Brain pericyte (primary cell): ENCODE measurements at regions not wholly inside any gene's neighbourhood (a gene's known extent, or its start where the extent isn't known, plus 50 kb on each side); places are given as distances from the start of the nearest gene placed in this dataset.

Experiments used
- DNase-seq: peaks from one replicate; pipeline ENCODE4 v3.0.0-alpha.2; 2012; ENCODE audit warnings: low read depth, low spot score

DNA sequence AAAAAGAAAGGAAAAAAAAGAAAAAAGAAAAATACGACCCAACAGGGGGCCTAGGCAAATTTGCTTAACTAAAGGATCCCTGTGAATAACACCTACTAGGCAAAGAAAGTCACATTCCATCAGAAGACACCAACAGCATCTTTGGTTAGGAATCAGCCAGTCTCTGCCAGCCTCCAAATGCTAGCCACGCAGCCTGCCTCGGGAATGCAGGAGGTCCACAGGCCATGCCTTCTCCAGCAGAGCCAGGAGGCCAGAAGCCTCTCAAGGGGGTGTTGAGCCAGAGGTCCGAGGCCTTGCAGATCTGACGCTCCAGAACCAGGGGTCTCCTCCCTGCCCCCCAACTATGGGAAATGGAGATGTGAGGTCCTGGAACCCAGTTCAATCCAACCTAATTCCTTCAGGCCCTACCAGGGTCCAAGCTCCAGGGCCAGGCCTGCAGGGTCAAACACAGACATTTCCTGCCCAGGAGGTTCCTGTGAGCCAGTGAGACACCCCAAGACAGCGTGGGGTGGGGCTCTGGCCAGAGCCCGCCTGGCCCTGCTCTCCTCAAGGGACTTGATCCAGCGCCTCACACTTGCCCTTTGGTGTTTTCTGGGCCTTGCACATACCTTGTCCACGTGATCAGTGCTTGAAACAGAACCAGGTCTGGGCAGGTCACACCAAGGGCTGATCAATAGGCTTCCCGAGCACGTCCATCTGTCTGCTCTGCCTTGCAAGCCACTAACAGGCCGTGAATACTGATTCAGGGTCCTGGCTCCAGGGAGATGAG, 289.6 kb upstream of the ID2 start:
- DNase-seq: no peak

DNA sequence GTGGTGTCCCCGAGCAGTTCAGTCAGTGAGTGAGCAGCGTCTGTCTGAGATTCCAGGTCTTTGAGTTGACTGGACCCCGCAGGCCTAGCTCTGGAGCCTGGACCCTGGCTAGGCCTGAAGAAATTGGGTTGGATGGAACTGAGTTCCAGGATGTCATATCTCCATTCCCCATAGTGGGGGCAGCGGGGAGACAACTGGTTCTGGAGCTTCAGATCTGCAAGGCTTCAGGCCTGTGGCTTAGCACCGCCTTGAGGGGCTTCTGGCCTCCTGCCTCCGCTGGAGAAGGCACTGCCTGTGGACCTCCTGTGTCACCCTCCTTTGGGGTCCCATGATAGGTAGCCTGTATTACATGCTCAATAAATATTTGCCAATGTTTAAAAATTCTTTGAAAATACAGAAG, 288.4 kb upstream of the ID2 start:
- DNase-seq: no peak

GRCh38 chr2:8394131-8394530, 287.7 kb upstream of the ID2 start:
- DNase-seq: no peak

DNA sequence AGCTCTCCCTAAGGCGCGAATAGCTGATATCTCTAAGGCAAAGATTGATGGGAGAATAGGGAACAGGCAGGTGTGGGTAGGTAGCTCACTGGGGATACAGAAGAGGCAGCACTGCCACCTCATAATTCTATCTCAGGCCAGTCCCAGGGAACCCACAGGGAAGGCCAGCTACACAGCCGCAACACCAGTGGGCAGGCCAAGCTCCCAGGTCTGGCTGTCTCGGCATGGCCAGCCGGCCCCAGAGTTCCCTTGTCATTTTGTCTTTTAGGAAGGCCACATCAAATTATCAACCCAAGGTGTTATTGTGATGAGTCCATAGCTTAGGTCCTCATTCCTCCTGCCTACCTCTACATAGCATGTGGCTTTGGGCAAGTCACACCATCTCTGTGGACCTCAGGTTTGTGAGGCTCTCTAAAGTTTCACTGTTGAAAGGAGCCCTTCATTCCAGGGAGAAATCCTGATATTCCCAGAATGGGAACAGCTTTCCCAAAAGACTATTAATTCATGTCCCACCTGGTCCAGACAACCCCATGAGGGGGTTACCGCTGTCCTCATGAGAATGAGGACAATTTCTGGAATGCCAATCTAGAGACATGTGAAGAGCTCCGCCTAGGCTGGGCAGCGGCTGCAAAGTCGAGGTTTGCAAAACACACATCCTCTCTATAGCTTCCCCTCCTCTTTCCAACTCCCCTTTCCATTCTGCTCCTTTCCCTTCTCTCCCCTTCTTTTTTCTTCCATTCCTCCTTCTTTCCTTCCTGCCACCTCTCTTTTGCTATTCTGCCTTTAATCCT, 287.1 kb upstream of the ID2 start:
- DNase-seq: no peak

- no peak for DNase-seq
Observed at GRCh38 chr2:8395718-8396117, 286.1 kb upstream of the ID2 start.

DNA sequence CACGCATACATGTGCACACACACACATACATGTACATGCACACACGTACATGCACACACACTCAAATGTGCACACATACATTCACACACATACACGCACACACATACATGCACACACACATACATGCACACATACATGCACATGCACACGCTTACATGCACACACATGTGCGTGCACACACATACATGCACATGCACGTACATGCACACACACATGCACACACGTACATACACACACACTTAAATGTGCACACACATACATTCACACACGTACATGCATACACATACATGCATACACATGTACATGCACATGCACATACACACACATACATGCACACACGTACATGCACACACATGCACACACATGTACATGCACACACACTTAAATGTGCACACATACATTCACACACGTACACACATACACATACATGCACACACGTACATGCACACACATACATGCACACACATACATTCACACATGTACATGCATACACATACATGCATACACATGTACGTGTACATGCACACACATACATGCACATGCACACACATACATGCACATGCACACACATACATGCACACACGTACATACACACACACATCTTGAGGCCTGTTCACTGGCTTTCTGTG, 283.7 kb upstream of the ID2 start:
- DNase-seq: no peak

DNA sequence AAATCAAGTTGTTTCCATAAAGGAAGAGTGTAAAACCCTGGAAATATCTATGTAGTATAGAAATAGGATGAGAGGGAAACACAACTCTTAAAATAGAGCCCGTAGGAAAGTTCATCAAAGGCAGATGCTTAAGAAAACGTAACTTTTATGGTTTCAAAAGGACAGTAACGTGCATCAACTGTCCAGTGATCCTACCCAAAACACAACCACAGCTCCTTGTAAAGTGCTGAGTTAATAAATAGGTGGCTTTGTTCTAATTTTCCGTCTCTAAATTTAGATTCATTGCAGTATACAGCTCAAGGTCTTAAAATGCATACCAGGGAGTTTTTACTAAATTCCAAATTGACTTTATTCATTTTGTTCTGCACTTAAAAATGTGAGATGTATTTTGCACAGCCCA, 282.1 kb upstream of the ID2 start:
- DNase-seq: no peak

- no peak for DNase-seq
Observed at GRCh38 chr2:8400196-8400595, 281.7 kb upstream of the ID2 start.

GRCh38 chr2:8402222-8402621, 279.6 kb upstream of the ID2 start:
- no peak for DNase-seq

GRCh38 chr2:8403876-8404275, 278.0 kb upstream of the ID2 start:
- DNase-seq: no peak

DNA sequence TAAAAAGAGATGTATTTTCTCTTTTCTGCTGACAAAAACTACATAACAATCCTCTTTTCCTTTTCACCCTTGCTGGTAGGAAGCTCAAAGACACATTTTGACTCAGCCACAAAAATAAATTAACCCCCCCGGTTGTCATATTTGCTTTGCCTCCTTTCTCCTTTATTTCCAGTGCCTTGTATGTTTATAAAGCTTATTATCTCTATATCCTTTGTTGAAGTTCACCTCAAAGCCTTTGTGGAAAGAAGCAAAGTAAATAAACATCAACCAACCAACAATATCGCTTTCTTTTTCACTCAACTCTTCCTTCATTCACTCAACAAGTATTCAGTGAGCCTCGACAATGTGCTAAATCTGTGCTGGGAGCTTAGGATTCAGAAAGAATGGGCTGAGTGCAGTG, 276.5 kb upstream of the ID2 start:
- DNase-seq: no peak

DNA sequence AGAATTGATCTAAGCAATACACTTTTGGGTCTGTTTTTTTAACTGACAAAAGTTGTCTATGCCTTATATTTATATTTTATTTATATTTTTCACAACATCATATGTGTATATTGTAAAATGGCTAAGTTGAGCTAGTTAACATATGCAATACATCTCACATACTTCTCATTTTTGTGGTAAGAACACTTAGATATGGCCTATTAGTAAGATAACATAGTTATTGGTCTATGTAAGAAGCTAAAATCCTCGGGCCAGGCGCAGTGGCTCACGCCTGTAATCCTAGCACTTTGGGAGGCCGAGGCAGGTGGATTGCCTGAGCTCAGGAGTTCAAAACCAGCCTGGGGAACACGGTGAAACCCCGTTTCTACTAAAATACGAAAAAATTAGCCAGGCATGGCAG, 275.6 kb upstream of the ID2 start:
- DNase-seq: no peak

DNA sequence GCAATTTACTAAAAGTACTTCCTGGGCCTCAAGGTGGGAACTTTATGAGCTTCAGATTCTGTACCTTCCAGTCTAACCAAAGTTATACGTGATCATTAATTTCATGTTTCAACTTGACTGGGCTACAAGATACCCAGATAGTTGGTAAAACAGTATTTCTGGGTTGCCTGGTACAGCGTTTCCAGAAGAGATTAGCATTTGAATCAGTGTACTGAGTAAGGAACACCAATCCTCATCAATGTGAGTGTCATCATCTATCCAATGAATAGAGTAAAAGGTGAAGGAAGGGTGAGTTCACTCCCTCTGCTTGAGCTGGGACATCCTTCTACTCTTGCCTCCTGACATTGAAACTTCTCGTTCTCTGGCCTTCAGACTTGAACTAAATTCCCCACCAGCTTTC, 274.5 kb upstream of the ID2 start:
- DNase-seq: no peak

GRCh38 chr2:8408560-8409460, 273.0 kb upstream of the ID2 start:
- DNase-seq: no peak

GRCh38 chr2:8409461-8410260, 272.2 kb upstream of the ID2 start:
- DNase-seq: no peak

DNA sequence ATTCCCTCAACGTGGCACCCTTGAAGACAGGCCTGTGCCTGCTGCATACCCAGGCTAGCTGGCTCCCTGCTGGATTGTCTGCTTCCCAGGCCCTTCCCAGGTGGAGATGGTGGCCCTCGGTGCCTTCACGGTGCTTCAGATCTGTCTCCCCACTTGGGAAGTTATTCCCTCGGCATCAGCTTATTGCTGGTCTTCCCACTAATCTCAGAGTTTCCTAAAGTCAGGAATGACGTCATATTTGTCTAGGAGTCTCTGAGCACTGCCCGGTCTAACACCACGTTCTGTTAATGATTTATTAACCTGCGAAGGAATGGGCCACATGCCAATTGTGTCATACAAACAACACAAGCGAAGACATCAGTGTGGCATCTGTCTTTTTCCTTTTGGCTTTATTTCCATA, 269.8 kb upstream of the ID2 start:
- no peak for DNase-seq

GRCh38 chr2:8412586-8412985, 269.3 kb upstream of the ID2 start:
- DNase-seq: no peak

GRCh38 chr2:8413589-8414135, 268.2 kb upstream of the ID2 start:
- no peak for DNase-seq

DNA sequence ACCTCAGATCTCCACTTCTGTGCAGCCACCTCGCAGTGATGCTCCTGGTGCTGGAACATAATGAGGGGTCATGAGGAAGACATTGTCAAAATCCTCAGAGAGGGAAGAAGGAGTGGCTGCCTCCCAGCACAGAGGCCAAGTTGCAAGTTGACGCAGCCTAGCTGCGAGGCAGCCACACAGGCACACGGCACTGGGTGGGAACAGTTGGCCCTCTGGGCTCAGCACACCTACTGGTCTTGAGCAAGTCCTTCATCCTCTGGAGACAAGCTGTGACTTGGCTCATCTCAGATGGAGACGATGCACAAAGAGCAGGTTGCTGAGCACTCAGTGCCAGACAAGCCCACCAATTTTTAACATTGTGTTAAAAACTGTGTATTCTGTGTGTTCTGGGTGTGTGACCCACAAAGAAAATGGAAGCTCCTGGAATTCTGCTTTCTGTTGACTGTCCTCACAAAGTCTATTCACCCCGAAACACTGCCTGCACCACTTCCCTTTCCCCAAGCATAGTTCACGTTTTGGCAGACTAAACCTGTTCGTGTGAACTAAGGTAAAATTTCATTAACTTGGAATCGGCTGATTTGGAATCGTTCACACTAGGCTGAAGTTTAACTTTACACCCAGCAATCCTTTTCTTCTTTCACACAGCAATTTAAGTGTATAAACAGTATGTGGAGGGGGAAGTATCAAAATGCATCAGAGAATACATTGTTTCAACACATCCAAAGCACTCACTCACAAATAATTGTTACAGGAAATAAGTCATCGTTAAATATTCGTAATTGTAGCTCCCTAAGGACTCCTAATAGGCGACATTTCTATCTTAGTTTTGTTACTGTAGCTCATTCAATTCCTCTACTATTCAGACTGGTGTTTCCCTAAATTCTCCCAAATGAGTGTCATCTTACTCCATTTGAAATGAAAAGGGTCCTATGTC, 266.6 kb upstream of the ID2 start:
- no peak for DNase-seq
